GM23338 (cell line): ENCODE measurements at regions not wholly inside any gene's neighbourhood (a gene's known extent, or its start where the extent isn't known, plus 50 kb on each side); places are given as distances from the start of the nearest gene placed in this dataset.

ENCODE experiments used
- ATAC-seq: fragments of 200-7000 bp; cut with Tn5 transposase; 3 replicates; pipeline ENCODE4 v1.9.1; 2020
- DNase-seq: peaks from one replicate; pipeline ENCODE4 v3.0.0-alpha.2; 2015; ENCODE audit warnings: low spot score
- H2AFZ ChIP-seq: fragments of 200-600 bp; sonication (generic); 2 replicates; pipeline ENCODE4 v1.8.0; 2016; ENCODE audit warnings: antibody characterized with exemption, mild to moderate bottlenecking, moderate library complexity
- H3F3A ChIP-seq: fragments of 200-600 bp; sonication (generic); replicated peaks from 2 replicates; pipeline ENCODE4 v1.8.0; 2017; ENCODE audit warnings: antibody characterized with exemption, mixed run types, low read depth
- H3K27ac ChIP-seq: fragments of 200-600 bp; sonication (generic); 2 replicates; pipeline ENCODE4 v1.6.1; 2016; ENCODE audit warnings: low read depth
- H3K27me3 ChIP-seq: fragments of 200-600 bp; sonication (generic); 2 replicates; pipeline ENCODE4 v1.8.0; 2016; ENCODE audit warnings: mild to moderate bottlenecking, mixed run types, moderate library complexity; ENCODE audit not compliant: insufficient read depth
- H3K36me3 ChIP-seq: fragments of 200-600 bp; sonication (generic); 2 replicates; pipeline ENCODE4 v1.8.0; 2016; ENCODE audit warnings: mild to moderate bottlenecking; ENCODE audit not compliant: insufficient read depth
- H3K4me1 ChIP-seq: fragments of 200-600 bp; sonication (generic); 2 replicates; pipeline ENCODE4 v1.8.0; 2016; ENCODE audit warnings: mild to moderate bottlenecking, moderate library complexity; ENCODE audit not compliant: insufficient read depth
- H3K4me2 ChIP-seq: fragments of 200-600 bp; sonication (generic); 2 replicates; pipeline ENCODE4 v1.7.1; 2017; ENCODE audit warnings: mixed run types
- H3K4me3 ChIP-seq: fragments of 200-600 bp; sonication (generic); 2 replicates; pipeline ENCODE4 v1.6.1; 2016; ENCODE audit warnings: mixed run types
- H3K79me2 ChIP-seq: fragments of 200-600 bp; sonication (generic); replicated peaks from 2 replicates; pipeline ENCODE4 v1.8.0; 2017; ENCODE audit warnings: mild to moderate bottlenecking; ENCODE audit not compliant: insufficient read depth
- H3K9me2 ChIP-seq: fragments of 200-600 bp; sonication (generic); 2 replicates; pipeline ENCODE4 v1.8.0; 2017; ENCODE audit not compliant: insufficient read depth
- H4K20me1 ChIP-seq: fragments of 200-600 bp; sonication (generic); replicated peaks from 2 replicates; pipeline ENCODE4 v1.8.0; 2017; ENCODE audit warnings: mild to moderate bottlenecking; ENCODE audit not compliant: insufficient read depth
- H3K27ac Mint-ChIP-seq: 2 replicates; pipeline ENCODE4 v1.8.0; 2020; ENCODE audit warnings: inconsistent platforms, mild to moderate bottlenecking, moderate library complexity, mixed read lengths
- H3K27me3 Mint-ChIP-seq: 3 replicates; pipeline ENCODE4 v1.8.0; 2022; ENCODE audit warnings: low read depth, mild to moderate bottlenecking, moderate library complexity, mixed read lengths, inconsistent platforms; ENCODE audit not compliant: insufficient read depth, poor library complexity
- H3K36me3 Mint-ChIP-seq: 3 replicates; pipeline ENCODE4 v1.8.0; 2021; ENCODE audit warnings: low read depth, mild to moderate bottlenecking, inconsistent platforms, moderate library complexity, mixed read lengths
- H3K4me1 Mint-ChIP-seq: 3 replicates; pipeline ENCODE4 v1.8.0; 2020; ENCODE audit warnings: mild to moderate bottlenecking, inconsistent platforms, mixed read lengths
- H3K4me3 Mint-ChIP-seq: 3 replicates; pipeline ENCODE4 v1.8.0; 2021; ENCODE audit warnings: moderate library complexity, mild to moderate bottlenecking, inconsistent platforms, mixed read lengths
- H3K9me3 Mint-ChIP-seq: 3 replicates; pipeline ENCODE4 v1.8.0; 2020; ENCODE audit warnings: moderate library complexity, mild to moderate bottlenecking, inconsistent platforms, mixed read lengths
- CTCF ChIP-seq, 2 experiments: fragments of 200-600 bp in 1 of 2; sonication (generic) in 1 of 2; conservative IDR thresholded peaks; 2 replicates each; pipeline versions ENCODE4 v1.5.1 to v1.6.1; 2016 to 2017; ENCODE audit warnings: antibody characterized with exemption in 2 of 2, low read depth in 2 of 2, mild to moderate bottlenecking in 2 of 2, moderate library complexity in 1 of 2
- ETS1 ChIP-seq: IDR thresholded peaks from 2 replicates; pipeline ENCODE4 v1.6.1; 2016; ENCODE audit warnings: antibody characterized with exemption
- EZH2phosphoT487 ChIP-seq: fragments of 200-600 bp; sonication (generic); IDR thresholded peaks from one replicate; pipeline ENCODE4 v1.8.1; 2018; ENCODE audit warnings: antibody characterized with exemption; ENCODE audit not compliant: unreplicated experiment
- ZNF114 ChIP-seq: fragments of 250-450 bp; sonication (Bioruptor Pico); IDR thresholded peaks from 2 replicates; pipeline ENCODE4 v1.5.0; 2020; ENCODE audit warnings: mild to moderate bottlenecking, moderate library complexity
- ZNF462 ChIP-seq: fragments of 250-450 bp; sonication (Bioruptor Pico); IDR thresholded peaks from 2 replicates; pipeline ENCODE4 v1.5.0; 2020; ENCODE audit warnings: mild to moderate bottlenecking, moderate library complexity

GRCh38 chr18:46190667-46191066 lies 86.5 kb downstream of the HAUS1 start:
- Mint-ChIP-seq H3K27me3 (no peaks in the 10 kb centered on the region), H3K4me1 (no peaks in the 10 kb centered on the region; the same call in 2 of the 3 replicates), H3K4me3 (no peak overlapping the region), H3K9me3 (no peaks in the 10 kb centered on the region), H3K27ac (no peak overlapping the region; the same call in 1 of the 2 replicates), H3K36me3 (no peaks in the 10 kb centered on the region)
- H3K36me3 ChIP-seq: no peaks in the 10 kb centered on the region
- no peaks in the 10 kb centered on the region for H3K27me3 ChIP-seq
- TF ChIP-seq EZH2phosphoT487 (no peak), ZNF114 (no peak), CTCF (conservative IDR thresholded peaks at IDR 0.05; ENCODE audit: low read depth in 2 of 2) (no peak), ZNF462 (CRISPR knock-in tag) (no peak), ETS1 (no peak)
- no peaks in the 10 kb centered on the region for H3F3A ChIP-seq
- H3K27ac ChIP-seq: 0 out of 2 replicates have a peak overlapping the region, but pooled peaks have one; percentile 64
- H3K4me1 ChIP-seq: 0 out of 2 replicates have a peak, but pooled peaks cover 2% of the 10 kb centered on the region
- no peak overlapping the region for H2AFZ ChIP-seq
- H4K20me1 ChIP-seq: peaks cover 26% of the 10 kb centered on the region
- H3K4me2 ChIP-seq: no peak overlapping the region
- H3K79me2 ChIP-seq: peaks cover 96% of the 10 kb centered on the region
- ATAC-seq (no peak), DNase-seq (no peak)
- H3K4me3 ChIP-seq: no peak overlapping the region
- H3K9me2 ChIP-seq: no peaks in the 10 kb centered on the region
